A549 (cell line): ENCODE measurements at regions not wholly inside any gene's neighbourhood (a gene's known extent, or its start where the extent isn't known, plus 50 kb on each side); places are given as distances from the start of the nearest gene placed in this dataset.

ENCODE experiments used
- ATAC-seq, 2 experiments: fragments of 200-7000 bp in 1 of 2; fragments of >200 bp in 1 of 2; cut with Nextera tagmentation in 1 of 2; cut with Tn5 transposase in 1 of 2; 3 replicates each; pipeline versions ENCODE4 v1.8.0 to v1.9.1; 2018 to 2020; ENCODE audit warnings: mild to moderate bottlenecking in 1 of 2, moderate library complexity in 1 of 2
- CTCF ChIA-PET: fragments of 300-600 bp; sonication (Branson Sonifier 250); formaldehyde crosslinking; extraction: SDS; loops from one replicate; lab custom pipeline; 2021; ENCODE audit warnings: antibody characterized with exemption, inconsistent platforms; lab: Yijun Ruan, JAX
- POLR2A ChIA-PET: fragments of 350-600 bp; formaldehyde crosslinking; extraction: SDS; loops from one replicate; lab custom pipeline; 2021; ENCODE audit warnings: antibody characterized with exemption, inconsistent platforms; lab: Yijun Ruan, JAX
- DNase-seq, 2 experiments: peaks; one replicate each; pipeline versions ENCODE4 v3.0.0 to v3.0.0-alpha.2; 2011 to 2016; ENCODE audit warnings: low read depth in 1 of 2, low spot score in 1 of 2
- FAIRE-seq: peaks from 2 replicates; lab custom pipeline; 2011; peaks lifted over from hg19 to GRCh38; lab: Jason Lieb, UNC
- H3K27ac ChIP-seq, 2 experiments: fragments of >200 bp; sonication (Bioruptor Twin); formaldehyde crosslinking; 3 replicates each; pipeline ENCODE4 v1.5.1; 2016 to 2017
- H3K4me1 ChIP-seq: fragments of >200 bp; sonication (Bioruptor Twin); formaldehyde crosslinking; 3 replicates; pipeline ENCODE4 v1.6.1; 2016
- H3K4me2 ChIP-seq: fragments of >200 bp; sonication (Bioruptor Twin); formaldehyde crosslinking; 3 replicates; pipeline ENCODE4 v1.6.1; 2016
- H3K4me3 ChIP-seq: fragments of >200 bp; sonication (Bioruptor Twin); formaldehyde crosslinking; 3 replicates; pipeline ENCODE4 v1.5.1; 2016
- H3K9me3 ChIP-seq: fragments of >200 bp; sonication (Bioruptor Twin); formaldehyde crosslinking; 3 replicates; pipeline ENCODE4 v1.6.1; 2016
- ATOH8 ChIP-seq: fragments of 250-450 bp; sonication (Bioruptor Pico); IDR thresholded peaks from 2 replicates; pipeline ENCODE4 v1.5.0; 2020; ENCODE audit warnings: low read depth, mild to moderate bottlenecking, moderate library complexity
- BCL3 ChIP-seq: fragments of >200 bp; sonication (Bioruptor Twin); formaldehyde crosslinking; IDR thresholded peaks from 3 replicates; pipeline ENCODE4 v1.6.1; 2016
- BHLHE40 ChIP-seq: IDR thresholded peaks from 2 replicates; pipeline ENCODE4 v1.6.1; 2012; ENCODE audit warnings: low read depth, low read length, inconsistent platforms
- CBX2 ChIP-seq: fragments of 200-600 bp; sonication (generic); IDR thresholded peaks from 2 replicates; pipeline ENCODE4 v1.6.1; 2016; ENCODE audit warnings: low read depth, mild to moderate bottlenecking, borderline replicate concordance
- CBX8 ChIP-seq: fragments of 200-600 bp; sonication (generic); IDR thresholded peaks from 2 replicates; pipeline ENCODE4 v1.6.1; 2016
- CEBPB ChIP-seq, 2 experiments: fragments of >200 bp in 1 of 2; sonication (Bioruptor Twin) in 1 of 2; formaldehyde crosslinking in 1 of 2; IDR thresholded peaks; 2 replicates each; pipeline ENCODE4 v1.6.1; 2012 to 2016
- CHD4 ChIP-seq: fragments of 200-600 bp; sonication (generic); IDR thresholded peaks from 2 replicates; pipeline ENCODE4 v1.6.1; 2016; ENCODE audit warnings: antibody characterized with exemption, mild to moderate bottlenecking, borderline replicate concordance
- CTCF ChIP-seq: fragments of >200 bp; sonication (Bioruptor Twin); formaldehyde crosslinking; IDR thresholded peaks from 3 replicates; pipeline ENCODE4 v1.5.1; 2016
- EHF ChIP-seq: fragments of 250-450 bp; sonication (Bioruptor Pico); IDR thresholded peaks from 2 replicates; pipeline ENCODE4 v1.5.0; 2020; ENCODE audit warnings: mild to moderate bottlenecking
- ELK1 ChIP-seq: fragments of 150-350 bp; IDR thresholded peaks from 2 replicates; pipeline ENCODE4 v1.6.1; 2014; ENCODE audit warnings: low read depth, mild to moderate bottlenecking, low read length
- ESRRA ChIP-seq: fragments of 150-350 bp; IDR thresholded peaks from 2 replicates; pipeline ENCODE4 v1.6.1; 2014; ENCODE audit warnings: mild to moderate bottlenecking, low read length, borderline replicate concordance
- HOXA7 ChIP-seq: fragments of 250-450 bp; sonication (Bioruptor Pico); IDR thresholded peaks from 2 replicates; pipeline ENCODE4 v1.5.0; 2020; ENCODE audit warnings: mild to moderate bottlenecking, moderate library complexity
- HOXB13 ChIP-seq: fragments of 250-450 bp; sonication (Bioruptor Pico); IDR thresholded peaks from 2 replicates; pipeline ENCODE4 v1.5.0; 2020; ENCODE audit warnings: low read depth, mild to moderate bottlenecking, moderate library complexity
- HOXB5 ChIP-seq: fragments of 250-450 bp; sonication (Bioruptor Pico); IDR thresholded peaks from 2 replicates; pipeline ENCODE4 v1.5.0; 2020; ENCODE audit warnings: mild to moderate bottlenecking, moderate library complexity
- JUN ChIP-seq, 2 experiments: fragments of >200 bp; sonication (Bioruptor Twin); formaldehyde crosslinking; IDR thresholded peaks; 2 replicates in 1 of 2; 3 replicates in 1 of 2; pipeline ENCODE4 v1.6.1; 2016 to 2017
- MAFK ChIP-seq: fragments of 450-650 bp; IDR thresholded peaks from 2 replicates; pipeline ENCODE4 v1.6.1; 2014; ENCODE audit not compliant: partially characterized antibody
- MAX ChIP-seq: IDR thresholded peaks from 2 replicates; pipeline ENCODE4 v1.6.1; 2012
- NPAS2 ChIP-seq: fragments of 250-450 bp; sonication (Bioruptor Pico); IDR thresholded peaks from 2 replicates; pipeline ENCODE4 v1.8.0; 2022; ENCODE audit warnings: mild to moderate bottlenecking, moderate library complexity, borderline replicate concordance
- PBX3 ChIP-seq: IDR thresholded peaks from 2 replicates; pipeline ENCODE4 v1.6.1; 2012
- RARB ChIP-seq: fragments of 250-450 bp; sonication (Bioruptor Pico); IDR thresholded peaks from 2 replicates; pipeline ENCODE4 v1.8.0; 2021; ENCODE audit warnings: mild to moderate bottlenecking, moderate library complexity
- RNF2 ChIP-seq: fragments of 200-600 bp; sonication (generic); IDR thresholded peaks from 2 replicates; pipeline ENCODE4 v1.6.1; 2016; ENCODE audit warnings: low read depth, mild to moderate bottlenecking, antibody characterized with exemption, moderate library complexity, borderline replicate concordance
- SREBF2 ChIP-seq: fragments of 450-650 bp; IDR thresholded peaks from 2 replicates; pipeline ENCODE4 v1.6.1; 2014; ENCODE audit warnings: mild to moderate bottlenecking, moderate library complexity
- TFCP2L1 ChIP-seq: fragments of 250-450 bp; sonication (Bioruptor Pico); IDR thresholded peaks from 2 replicates; pipeline ENCODE4 v1.5.0; 2021; ENCODE audit warnings: mild to moderate bottlenecking
- TP53 ChIP-seq: fragments of 250-450 bp; sonication (Bioruptor Pico); IDR thresholded peaks from 2 replicates; pipeline ENCODE4 v1.5.0; 2021; ENCODE audit warnings: mild to moderate bottlenecking, moderate library complexity
- USF2 ChIP-seq: fragments of 450-650 bp; IDR thresholded peaks from 2 replicates; pipeline ENCODE4 v1.6.1; 2014; ENCODE audit warnings: antibody characterized with exemption
- WGBS: methylation state at CpG from one replicate; pipeline ENCODE4 v1.1.6; 2017; ENCODE audit errors: missing lambda C conversion rate; 5-methylcytosine and 5-hydroxymethylcytosine counted together

GRCh38 chr4:123706973-123707372 is 310.4 kb downstream of the SPRY1 start:
- H3K4me2 ChIP-seq: no peak overlapping the region
- H3K4me1 ChIP-seq: no peaks in the 10 kb centered on the region
- no peaks in the 10 kb centered on the region for H3K9me3 ChIP-seq
- DNase-seq (no peak), ATAC-seq (no peak), FAIRE-seq (no peak)
- no peak overlapping the region for H3K27ac ChIP-seq
- TF ChIP-seq ELK1 (no peak), CHD4 (no peak), MAX (no peak), ATOH8 (CRISPR knock-in tag) (no peak), JUN (IDR thresholded peaks at IDR 0.05) (no peak), CEBPB (IDR thresholded peaks at IDR 0.05) (no peak), CBX8 (no peak), TP53 (CRISPR knock-in tag) (no peak), HOXB5 (CRISPR knock-in tag) (no peak), BHLHE40 (no peak), HOXB13 (CRISPR knock-in tag) (no peak)
- CTCF ChIA-PET: no interaction called here
- H3K4me3 ChIP-seq: no peak overlapping the region
- 31% methylated on average over 1 of the region's 1 CpG for WGBS
- POLR2A ChIA-PET: no interaction called here

- H3K4me3 ChIP-seq: no peak overlapping the region
- H3K9me3 ChIP-seq: no peaks in the 10 kb centered on the region
- ChIA-PET POLR2A (no interaction called here), CTCF (no interaction called here)
- TF ChIP-seq CBX2 (no peak), EHF (CRISPR knock-in tag) (no peak), TFCP2L1 (CRISPR knock-in tag) (no peak), PBX3 (no peak), CTCF (no peak), HOXA7 (CRISPR knock-in tag) (no peak), TP53 (CRISPR knock-in tag) (no peak), NPAS2 (CRISPR knock-in tag) (no peak), SREBF2 (no peak), USF2 (no peak), RNF2 (no peak), HOXB13 (CRISPR knock-in tag) (no peak), MAFK (no peak), ESRRA (no peak), BCL3 (no peak), RARB (CRISPR knock-in tag) (no peak)
- no peak overlapping the region for H3K4me2 ChIP-seq
- DNase-seq (no peak), ATAC-seq (no peak), FAIRE-seq (no peak)
- H3K27ac ChIP-seq: no peak overlapping the region
- 67% methylated on average over 2 of the region's 2 CpGs for WGBS
- no peaks in the 10 kb centered on the region for H3K4me1 ChIP-seq
Observed at GRCh38 chr4:123708902-123709301, 312.3 kb downstream of the SPRY1 start.
